Adrenal gland (tissue), 5 donors: ENCODE measurements at regions not wholly inside any gene's neighbourhood (a gene's known extent, or its start where the extent isn't known, plus 50 kb on each side); places are given as distances from the start of the nearest gene placed in this dataset.

Experiments used
- CTCF ChIP-seq, 6 experiments: fragments of 450-650 bp in 4 of 6; fragments of 200-600 bp in 2 of 6; sonication (generic) in 1 of 6; IDR thresholded peaks; 1 replicate in 5 of 6; 2 replicates in 1 of 6; pipeline versions ENCODE4 v1.5.1 to v1.8.0; 2016 to 2021; ENCODE audit warnings: antibody characterized with exemption in 6 of 6, mild to moderate bottlenecking in 2 of 6, moderate library complexity in 1 of 6
- POLR2A ChIP-seq, 2 donors: fragments of 450-650 bp; IDR thresholded peaks; one replicate each; pipeline ENCODE4 v1.6.1; 2017; ENCODE audit warnings: antibody characterized with exemption in 2 of 2, mild to moderate bottlenecking in 2 of 2, moderate library complexity in 1 of 2
- donor health status: DM: no; HTN: no; CAD: no.

DNA sequence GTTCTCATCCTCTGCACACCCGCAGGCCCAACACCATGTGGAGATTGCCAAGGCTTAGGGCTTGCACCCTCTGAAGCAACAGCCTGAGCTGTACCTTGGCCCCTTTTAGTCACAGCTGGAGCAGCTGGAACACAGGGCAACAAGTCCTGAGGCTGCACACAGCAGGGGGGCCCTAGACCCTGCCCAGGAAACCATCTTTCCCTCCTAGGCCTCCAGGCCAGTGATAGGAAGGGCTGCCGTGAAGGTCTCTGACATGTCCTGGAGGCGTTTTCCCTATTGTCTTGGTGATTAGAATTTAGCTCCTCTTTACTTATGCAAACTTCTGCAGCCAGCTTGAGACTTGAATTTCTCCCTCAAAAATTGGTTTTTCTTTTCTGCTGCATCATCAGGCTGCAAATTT, 373.5 kb upstream of the CLEC14A start:
- no peak for TF ChIP-seq POLR2A (IDR thresholded peaks at IDR 0.05)
- no peak for TF ChIP-seq CTCF (IDR thresholded peaks at IDR 0.05)
